ENCODE measurements at regions not wholly inside any gene's neighbourhood (a gene's known extent, or its start where the extent isn't known, plus 50 kb on each side); places are given as distances from the start of the nearest gene placed in this dataset.

DNA sequence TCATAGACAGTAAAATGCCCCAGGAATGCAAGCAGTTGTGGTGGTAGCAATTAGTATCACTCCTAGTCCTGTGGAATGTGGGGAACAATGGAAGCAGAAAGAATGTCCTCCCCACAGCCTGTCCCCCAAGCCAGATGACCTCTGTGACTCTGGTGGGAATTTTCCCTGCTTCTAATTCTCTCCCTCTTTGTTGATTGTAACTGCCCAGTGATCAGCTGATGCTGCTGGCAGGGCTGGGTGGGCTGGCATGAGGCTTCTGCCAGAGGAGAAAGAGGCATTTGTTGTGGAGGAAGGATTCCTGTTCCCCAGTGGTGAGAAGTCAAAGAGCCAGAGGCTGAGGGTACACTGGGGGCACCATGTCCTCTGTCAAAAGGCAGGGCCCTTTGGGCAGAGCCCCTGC lies 116.7 kb upstream of the NCAM1 start:
- TF ChIP-seq EP300 (IDR thresholded peaks at IDR 0.05) (no peak), POLR2A (IDR thresholded peaks at IDR 0.05) (no peak), POLR2AphosphoS5 (IDR thresholded peaks at IDR 0.05) (no peak)
- TF ChIP-seq, protein P1, sequence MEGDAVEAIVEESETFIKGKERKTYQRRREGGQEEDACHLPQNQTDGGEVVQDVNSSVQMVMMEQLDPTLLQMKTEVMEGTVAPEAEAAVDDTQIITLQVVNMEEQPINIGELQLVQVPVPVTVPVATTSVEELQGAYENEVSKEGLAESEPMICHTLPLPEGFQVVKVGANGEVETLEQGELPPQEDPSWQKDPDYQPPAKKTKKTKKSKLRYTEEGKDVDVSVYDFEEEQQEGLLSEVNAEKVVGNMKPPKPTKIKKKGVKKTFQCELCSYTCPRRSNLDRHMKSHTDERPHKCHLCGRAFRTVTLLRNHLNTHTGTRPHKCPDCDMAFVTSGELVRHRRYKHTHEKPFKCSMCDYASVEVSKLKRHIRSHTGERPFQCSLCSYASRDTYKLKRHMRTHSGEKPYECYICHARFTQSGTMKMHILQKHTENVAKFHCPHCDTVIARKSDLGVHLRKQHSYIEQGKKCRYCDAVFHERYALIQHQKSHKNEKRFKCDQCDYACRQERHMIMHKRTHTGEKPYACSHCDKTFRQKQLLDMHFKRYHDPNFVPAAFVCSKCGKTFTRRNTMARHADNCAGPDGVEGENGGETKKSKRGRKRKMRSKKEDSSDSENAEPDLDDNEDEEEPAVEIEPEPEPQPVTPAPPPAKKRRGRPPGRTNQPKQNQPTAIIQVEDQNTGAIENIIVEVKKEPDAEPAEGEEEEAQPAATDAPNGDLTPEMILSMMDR (IDR thresholded peaks at IDR 0.05), result no peak
